ENCODE measurements at regions not wholly inside any gene's neighbourhood (a gene's known extent, or its start where the extent isn't known, plus 50 kb on each side); places are given as distances from the start of the nearest gene placed in this dataset.

DNA sequence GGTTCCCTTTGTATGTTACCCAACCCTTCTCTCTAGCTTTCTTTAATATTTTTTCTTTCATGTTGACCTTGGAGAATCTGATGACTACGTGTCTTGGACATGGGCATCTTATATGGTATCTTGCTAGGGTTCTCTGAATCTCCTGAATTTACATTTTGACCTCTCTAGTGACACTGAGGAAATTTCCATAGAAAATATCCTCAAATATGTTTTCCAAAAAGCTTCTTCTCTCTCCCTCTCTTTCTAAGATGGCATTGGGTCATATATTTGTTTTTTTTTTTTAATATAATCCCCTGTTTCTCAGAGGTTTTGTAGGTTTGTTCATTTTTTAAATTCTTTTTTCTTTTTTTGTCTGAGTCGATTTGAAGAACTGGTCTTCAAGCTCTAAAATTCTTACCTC lies 184.0 kb upstream of the TMC3 start:
- POLR2A ChIA-PET = interaction anchor here (0.7 kb wide), 1 partner anchor 11 kb away, joined by 3 read pairs; no protein-coding TSS in a partner anchor
- dilution Hi-C loops (cut with MboI; ENCODE audit: extremely low pct_ligation_motif_present, low sequenced_read_pairs) (no loop called here), intact Hi-C loops (cut with micrococcal nuclease) (no loop called here)
- no peaks in the 10 kb centered on the region for H3K9me1 ChIP-seq (replicated peaks; ENCODE audit: control insufficient read depth, extremely low read depth, insufficient read depth, low read length)
- H3K9me3 ChIP-seq (replicated peaks; ENCODE audit: control insufficient read depth, insufficient read depth, low read length) = no peaks in the 10 kb centered on the region
- no peak overlapping the region for H2AFZ ChIP-seq (ENCODE audit: low read depth, low read length)
- H3K4me2 ChIP-seq (ENCODE audit: insufficient read depth, low read length) = no peak overlapping the region
- no peaks in the 10 kb centered on the region for H3K36me3 ChIP-seq (ENCODE audit: control insufficient read depth in 2 of 2, extremely low read depth in 1 of 2, insufficient read depth in 2 of 2, low read length in 2 of 2)
- DNase-seq (ENCODE audit: low read depth, low spot score) (no peak), FAIRE-seq (no peak)
- H3K4me3 ChIP-seq (replicated peaks in 1 of 3; ENCODE audit: insufficient read depth in 1 of 3, low read depth in 1 of 3, low read length in 3 of 3) = no peak overlapping the region
- H3K79me2 ChIP-seq (ENCODE audit: control insufficient read depth, insufficient read depth, low read length) = no peaks in the 10 kb centered on the region
- no peak overlapping the region for H3K27ac ChIP-seq (ENCODE audit: insufficient read depth, low read depth, low read length)
- no peaks in the 10 kb centered on the region for H4K20me1 ChIP-seq (replicated peaks; ENCODE audit: control insufficient read depth, extremely low read depth, insufficient read depth, low read length)
- H3K4me1 ChIP-seq (ENCODE audit: control insufficient read depth, extremely low read depth, insufficient read depth, low read length) = no peaks in the 10 kb centered on the region
- no peak overlapping the region for H3K9ac ChIP-seq (replicated peaks; ENCODE audit: extremely low read depth, insufficient read depth, low read length)
- CTCF ChIA-PET = interaction anchor here (0.7 to 1.4 kb wide), 4 partner anchors 8 to 27 kb away, joined by 3 to 4 read pairs (median 3); no protein-coding TSS in a partner anchor
- H3K27me3 ChIP-seq (ENCODE audit: control insufficient read depth in 2 of 2, insufficient read depth in 2 of 2, low read length in 2 of 2) = peaks cover 0 to under 1% of the 10 kb centered on the region in 2 experiments
- TF ChIP-seq POLR2AphosphoS5 (IDR thresholded peaks at IDR 0.05; ENCODE audit: insufficient read depth, low read depth, low read length) (no peak), GATA2 (IDR thresholded peaks at IDR 0.05; ENCODE audit: insufficient read depth, insufficient read length, low read depth, low read length) (no peak), POLR2A (IDR thresholded peaks at IDR 0.05; ENCODE audit: low read depth, low read length) (no peak), EZH2 (IDR thresholded peaks at IDR 0.05; ENCODE audit: borderline replicate concordance, low read depth, low read length, severe bottlenecking) (no peak), JUN (IDR thresholded peaks at IDR 0.05; ENCODE audit: borderline replicate concordance, insufficient read depth, insufficient read length, low read depth) (no peak), FOS (IDR thresholded peaks at IDR 0.05; ENCODE audit: borderline replicate concordance, insufficient read depth, low read length) (no peak), MYC (IDR thresholded peaks at IDR 0.05; ENCODE audit: low read depth, low read length) (no peak)
- TF ChIP-seq, protein P1, sequence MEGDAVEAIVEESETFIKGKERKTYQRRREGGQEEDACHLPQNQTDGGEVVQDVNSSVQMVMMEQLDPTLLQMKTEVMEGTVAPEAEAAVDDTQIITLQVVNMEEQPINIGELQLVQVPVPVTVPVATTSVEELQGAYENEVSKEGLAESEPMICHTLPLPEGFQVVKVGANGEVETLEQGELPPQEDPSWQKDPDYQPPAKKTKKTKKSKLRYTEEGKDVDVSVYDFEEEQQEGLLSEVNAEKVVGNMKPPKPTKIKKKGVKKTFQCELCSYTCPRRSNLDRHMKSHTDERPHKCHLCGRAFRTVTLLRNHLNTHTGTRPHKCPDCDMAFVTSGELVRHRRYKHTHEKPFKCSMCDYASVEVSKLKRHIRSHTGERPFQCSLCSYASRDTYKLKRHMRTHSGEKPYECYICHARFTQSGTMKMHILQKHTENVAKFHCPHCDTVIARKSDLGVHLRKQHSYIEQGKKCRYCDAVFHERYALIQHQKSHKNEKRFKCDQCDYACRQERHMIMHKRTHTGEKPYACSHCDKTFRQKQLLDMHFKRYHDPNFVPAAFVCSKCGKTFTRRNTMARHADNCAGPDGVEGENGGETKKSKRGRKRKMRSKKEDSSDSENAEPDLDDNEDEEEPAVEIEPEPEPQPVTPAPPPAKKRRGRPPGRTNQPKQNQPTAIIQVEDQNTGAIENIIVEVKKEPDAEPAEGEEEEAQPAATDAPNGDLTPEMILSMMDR (IDR thresholded peaks at IDR 0.05; ENCODE audit: extremely low read depth in 1 of 2, insufficient read depth in 1 of 2, low read depth in 1 of 2, low read length in 2 of 2) = no peak
- TF ChIP-seq, protein P2, sequence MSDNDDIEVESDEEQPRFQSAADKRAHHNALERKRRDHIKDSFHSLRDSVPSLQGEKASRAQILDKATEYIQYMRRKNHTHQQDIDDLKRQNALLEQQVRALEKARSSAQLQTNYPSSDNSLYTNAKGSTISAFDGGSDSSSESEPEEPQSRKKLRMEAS (IDR thresholded peaks at IDR 0.05; ENCODE audit: insufficient read depth, insufficient read length) = no peak
- BruUV-seq (replicated peaks) = no TSS peak
